ENCODE measurements at regions not wholly inside any gene's neighbourhood (a gene's known extent, or its start where the extent isn't known, plus 50 kb on each side); places are given as distances from the start of the nearest gene placed in this dataset.

DNA sequence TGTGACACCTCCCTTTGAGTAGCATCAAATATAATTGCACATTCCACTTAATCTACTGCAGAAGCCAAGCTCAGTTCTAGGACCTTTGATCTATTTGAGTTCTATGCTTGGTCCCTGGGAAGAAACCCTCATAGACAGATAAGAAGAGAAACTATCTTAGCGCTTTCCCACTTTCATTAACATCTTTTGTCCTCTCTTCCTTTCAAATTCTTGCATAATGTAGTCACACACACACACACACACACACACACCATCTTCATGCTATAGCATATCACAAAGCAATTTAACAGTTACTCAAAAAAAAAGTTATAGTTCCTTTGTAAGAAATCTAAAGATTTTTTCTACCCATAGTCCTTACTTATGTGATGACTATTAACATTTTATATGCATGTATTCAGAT, 735.9 kb upstream of the PCDH9 start:
- TF ChIP-seq POLR2AphosphoS5 (IDR thresholded peaks at IDR 0.05; ENCODE audit: low read depth, low read length) (no peak), SIN3A (IDR thresholded peaks at IDR 0.05; ENCODE audit: borderline replicate concordance, insufficient read depth, low read depth, low read length) (no peak), TCF7L2 (IDR thresholded peaks at IDR 0.05; ENCODE audit: low read depth, low read length) (no peak)
- TF ChIP-seq, protein P1, sequence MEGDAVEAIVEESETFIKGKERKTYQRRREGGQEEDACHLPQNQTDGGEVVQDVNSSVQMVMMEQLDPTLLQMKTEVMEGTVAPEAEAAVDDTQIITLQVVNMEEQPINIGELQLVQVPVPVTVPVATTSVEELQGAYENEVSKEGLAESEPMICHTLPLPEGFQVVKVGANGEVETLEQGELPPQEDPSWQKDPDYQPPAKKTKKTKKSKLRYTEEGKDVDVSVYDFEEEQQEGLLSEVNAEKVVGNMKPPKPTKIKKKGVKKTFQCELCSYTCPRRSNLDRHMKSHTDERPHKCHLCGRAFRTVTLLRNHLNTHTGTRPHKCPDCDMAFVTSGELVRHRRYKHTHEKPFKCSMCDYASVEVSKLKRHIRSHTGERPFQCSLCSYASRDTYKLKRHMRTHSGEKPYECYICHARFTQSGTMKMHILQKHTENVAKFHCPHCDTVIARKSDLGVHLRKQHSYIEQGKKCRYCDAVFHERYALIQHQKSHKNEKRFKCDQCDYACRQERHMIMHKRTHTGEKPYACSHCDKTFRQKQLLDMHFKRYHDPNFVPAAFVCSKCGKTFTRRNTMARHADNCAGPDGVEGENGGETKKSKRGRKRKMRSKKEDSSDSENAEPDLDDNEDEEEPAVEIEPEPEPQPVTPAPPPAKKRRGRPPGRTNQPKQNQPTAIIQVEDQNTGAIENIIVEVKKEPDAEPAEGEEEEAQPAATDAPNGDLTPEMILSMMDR (IDR thresholded peaks at IDR 0.05): no peak
- TF ChIP-seq, protein P2, sequence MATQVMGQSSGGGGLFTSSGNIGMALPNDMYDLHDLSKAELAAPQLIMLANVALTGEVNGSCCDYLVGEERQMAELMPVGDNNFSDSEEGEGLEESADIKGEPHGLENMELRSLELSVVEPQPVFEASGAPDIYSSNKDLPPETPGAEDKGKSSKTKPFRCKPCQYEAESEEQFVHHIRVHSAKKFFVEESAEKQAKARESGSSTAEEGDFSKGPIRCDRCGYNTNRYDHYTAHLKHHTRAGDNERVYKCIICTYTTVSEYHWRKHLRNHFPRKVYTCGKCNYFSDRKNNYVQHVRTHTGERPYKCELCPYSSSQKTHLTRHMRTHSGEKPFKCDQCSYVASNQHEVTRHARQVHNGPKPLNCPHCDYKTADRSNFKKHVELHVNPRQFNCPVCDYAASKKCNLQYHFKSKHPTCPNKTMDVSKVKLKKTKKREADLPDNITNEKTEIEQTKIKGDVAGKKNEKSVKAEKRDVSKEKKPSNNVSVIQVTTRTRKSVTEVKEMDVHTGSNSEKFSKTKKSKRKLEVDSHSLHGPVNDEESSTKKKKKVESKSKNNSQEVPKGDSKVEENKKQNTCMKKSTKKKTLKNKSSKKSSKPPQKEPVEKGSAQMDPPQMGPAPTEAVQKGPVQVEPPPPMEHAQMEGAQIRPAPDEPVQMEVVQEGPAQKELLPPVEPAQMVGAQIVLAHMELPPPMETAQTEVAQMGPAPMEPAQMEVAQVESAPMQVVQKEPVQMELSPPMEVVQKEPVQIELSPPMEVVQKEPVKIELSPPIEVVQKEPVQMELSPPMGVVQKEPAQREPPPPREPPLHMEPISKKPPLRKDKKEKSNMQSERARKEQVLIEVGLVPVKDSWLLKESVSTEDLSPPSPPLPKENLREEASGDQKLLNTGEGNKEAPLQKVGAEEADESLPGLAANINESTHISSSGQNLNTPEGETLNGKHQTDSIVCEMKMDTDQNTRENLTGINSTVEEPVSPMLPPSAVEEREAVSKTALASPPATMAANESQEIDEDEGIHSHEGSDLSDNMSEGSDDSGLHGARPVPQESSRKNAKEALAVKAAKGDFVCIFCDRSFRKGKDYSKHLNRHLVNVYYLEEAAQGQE (IDR thresholded peaks at IDR 0.05; ENCODE audit: insufficient read depth in 1 of 2, low read depth in 2 of 2, low read length in 1 of 2): no peak
- Histone ChIP-seq H3K27ac (ENCODE audit: low read length) (no peak overlapping the region), H3K27me3 (ENCODE audit: control insufficient read depth, insufficient read depth, low read length) (no peaks in the 10 kb centered on the region), H3K4me3 (ENCODE audit: low read depth in 2 of 2, low read length in 2 of 2) (no peak overlapping the region), H3K36me3 (ENCODE audit: control insufficient read depth, insufficient read depth, low read length) (no peaks in the 10 kb centered on the region), H3K4me1 (ENCODE audit: control insufficient read depth, insufficient read depth, low read length) (no peaks in the 10 kb centered on the region), H3K9me3 (ENCODE audit: control insufficient read depth, insufficient read depth, low read depth, low read length) (no peaks in the 10 kb centered on the region)
- DNase-seq (ENCODE audit: low read depth, low spot score) (no peak), ATAC-seq (no peak)
- in situ Hi-C loops (cut with HindIII; ENCODE audit: low pct_unique_long_range_greater_than_20kb, low sequenced_read_pairs) (no loop called here), intact Hi-C loops (cut with micrococcal nuclease; ENCODE audit: unreplicated experiment) (no loop called here)
- POLR2A ChIA-PET: no interaction called here
- no TSS peak for BruUV-seq (replicated peaks)
- CTCF ChIA-PET: no interaction called here

DNA sequence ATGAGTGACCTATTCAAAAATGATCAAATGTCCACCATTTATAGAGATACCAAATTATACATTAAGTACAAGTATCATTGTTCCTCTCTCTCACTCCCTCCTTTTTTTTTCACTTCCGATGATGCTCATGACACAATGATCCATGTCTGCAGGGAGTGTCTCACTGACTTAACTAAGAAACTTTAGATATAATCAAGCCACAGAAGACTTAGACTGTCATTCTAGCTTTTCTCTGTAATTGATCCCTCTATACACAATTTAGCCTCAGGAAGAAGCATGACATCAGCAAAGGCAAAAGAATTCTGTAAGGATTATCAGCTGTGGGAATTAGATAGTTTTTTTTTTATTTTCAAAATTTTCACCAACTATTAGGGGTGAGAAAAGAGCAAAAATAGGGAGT, 734.9 kb upstream of the PCDH9 start:
- DNase-seq (ENCODE audit: low read depth, low spot score) (no peak), ATAC-seq (no peak)
- intact Hi-C loops (cut with micrococcal nuclease; ENCODE audit: unreplicated experiment): no loop called here
- no TSS peak for BruUV-seq (replicated peaks)
- H3K9me3 ChIP-seq (ENCODE audit: control insufficient read depth, insufficient read depth, low read depth, low read length): no peaks in the 10 kb centered on the region
- no peaks in the 10 kb centered on the region for H3K36me3 ChIP-seq (ENCODE audit: control insufficient read depth, insufficient read depth, low read length)
- ChIA-PET POLR2A (no interaction called here), CTCF (no interaction called here)
- H3K27ac ChIP-seq (ENCODE audit: low read length): no peak overlapping the region
- H3K27me3 ChIP-seq (ENCODE audit: control insufficient read depth, insufficient read depth, low read length): no peaks in the 10 kb centered on the region
- no peaks in the 10 kb centered on the region for H3K4me1 ChIP-seq (ENCODE audit: control insufficient read depth, insufficient read depth, low read length)
- H3K4me3 ChIP-seq (ENCODE audit: low read depth in 2 of 2, low read length in 2 of 2): no peak overlapping the region
- TF ChIP-seq TCF7L2 (IDR thresholded peaks at IDR 0.05; ENCODE audit: low read depth, low read length): no peak
- no peak for TF ChIP-seq SIN3A (IDR thresholded peaks at IDR 0.05; ENCODE audit: borderline replicate concordance, insufficient read depth, low read depth, low read length)
- TF ChIP-seq, protein P2 (IDR thresholded peaks at IDR 0.05; ENCODE audit: insufficient read depth in 1 of 2, low read depth in 2 of 2, low read length in 1 of 2): no peak
- TF ChIP-seq, protein P1 (IDR thresholded peaks at IDR 0.05): no peak
- TF ChIP-seq POLR2AphosphoS5 (IDR thresholded peaks at IDR 0.05; ENCODE audit: low read depth, low read length): no peak
- in situ Hi-C loops (cut with HindIII; ENCODE audit: low pct_unique_long_range_greater_than_20kb, low sequenced_read_pairs): no loop called here
